NCI-H748 treated with DMSO at 0.1 percent for 48 hours (cell line): ENCODE measurements at regions not wholly inside any gene's neighbourhood (a gene's known extent, or its start where the extent isn't known, plus 50 kb on each side); places are given as distances from the start of the nearest gene placed in this dataset.
"Not testable (repeated sequence)": the region's sequence is repeated elsewhere in the genome, so short reads cannot be mapped to it uniquely, and the experiment has no call there.

ENCODE experiments used
- DNase-seq: peaks from one replicate; lab custom pipeline; 2025; lab: John Stamatoyannopoulos, UW

GRCh38 chr15:53031469-53031868, 241.3 kb upstream of the ONECUT1 start:
- no peak for DNase-seq

- DNase-seq, result no peak
These were observed 232.7 kb upstream of the ONECUT1 start for GRCh38 chr15:53022788-53023187.

- DNase-seq, result no peak
These were observed 223.2 kb upstream of the ONECUT1 start for GRCh38 chr15:53013329-53013728.

- not testable (repeated sequence) for DNase-seq
These were observed 221.6 kb upstream of the ONECUT1 start for GRCh38 chr15:53011779-53012178.

GRCh38 chr15:53009093-53009492, 219.0 kb upstream of the ONECUT1 start:
- DNase-seq, result no peak

- no peak for DNase-seq
These were observed 210.3 kb upstream of the ONECUT1 start for GRCh38 chr15:53000409-53000808.

- no peak for DNase-seq
These were observed 207.0 kb upstream of the ONECUT1 start for GRCh38 chr15:52997123-52997522.

GRCh38 chr15:52994290-52994689, 204.2 kb upstream of the ONECUT1 start:
- DNase-seq, result no peak

GRCh38 chr15:52984507-52984906, 194.4 kb upstream of the ONECUT1 start:
- no peak for DNase-seq

GRCh38 chr15:52980446-52980845, 190.3 kb upstream of the ONECUT1 start:
- no peak for DNase-seq

GRCh38 chr15:52976516-52977075, 186.5 kb upstream of the ONECUT1 start:
- DNase-seq, result no peak

GRCh38 chr15:52975941-52976449, 185.9 kb upstream of the ONECUT1 start:
- no peak for DNase-seq

- no peak for DNase-seq
These were observed 173.7 kb upstream of the ONECUT1 start for GRCh38 chr15:52963865-52964264.

- no peak for DNase-seq
These were observed 170.1 kb upstream of the ONECUT1 start for GRCh38 chr15:52960283-52960682.

- no peak for DNase-seq
These were observed 153.6 kb upstream of the ONECUT1 start for GRCh38 chr15:52943746-52944145.

- DNase-seq, result no peak
These were observed 146.4 kb upstream of the ONECUT1 start for GRCh38 chr15:52936489-52936888.

GRCh38 chr15:52925130-52925529, 135.0 kb upstream of the ONECUT1 start:
- no peak for DNase-seq

GRCh38 chr15:52924630-52925029, 134.5 kb upstream of the ONECUT1 start:
- DNase-seq, result no peak

GRCh38 chr15:52923626-52924025, 133.5 kb upstream of the ONECUT1 start:
- no peak for DNase-seq

GRCh38 chr15:52922871-52923270, 132.7 kb upstream of the ONECUT1 start:
- DNase-seq, result no peak

GRCh38 chr15:52912172-52912571, 122.0 kb upstream of the ONECUT1 start:
- DNase-seq, result no peak

GRCh38 chr15:52893338-52893737, 103.2 kb upstream of the ONECUT1 start:
- DNase-seq, result no peak

- no peak for DNase-seq
These were observed 89.8 kb upstream of the ONECUT1 start for GRCh38 chr15:52879904-52880303.

- DNase-seq, result no peak
These were observed 89.0 kb upstream of the ONECUT1 start for GRCh38 chr15:52879145-52879544.
